ENCODE measurements at regions not wholly inside any gene's neighbourhood (a gene's known extent, or its start where the extent isn't known, plus 50 kb on each side); places are given as distances from the start of the nearest gene placed in this dataset.

DNA sequence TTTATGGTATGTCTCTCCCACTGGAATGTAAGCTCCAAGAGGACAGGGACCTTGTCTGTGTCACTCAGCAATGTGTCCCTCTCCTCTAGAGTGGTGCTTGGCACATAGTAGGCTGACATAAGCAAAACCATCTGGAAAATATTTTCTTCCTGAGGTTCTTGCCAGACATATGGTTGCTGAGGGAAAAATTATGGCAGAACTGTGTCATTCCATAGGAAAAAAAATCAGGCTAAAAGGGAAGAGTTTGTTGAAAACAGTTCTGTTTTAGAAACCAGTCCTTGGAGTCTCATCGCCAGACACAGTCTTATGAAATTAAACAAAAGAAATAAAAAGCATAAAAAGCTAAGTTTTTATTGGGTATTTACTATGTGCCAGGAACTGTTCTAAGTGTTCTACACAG lies 60.9 kb downstream of the RTL9 start:
- Histone ChIP-seq H3K4me3 (no peak overlapping the region), H3K27me3 (no peaks in the 10 kb centered on the region), H3K27ac (no peak overlapping the region), H3K36me3 (no peaks in the 10 kb centered on the region), H3K4me1 (no peaks in the 10 kb centered on the region), H3K9me3 (no peaks in the 10 kb centered on the region)
- TF ChIP-seq, protein P1, sequence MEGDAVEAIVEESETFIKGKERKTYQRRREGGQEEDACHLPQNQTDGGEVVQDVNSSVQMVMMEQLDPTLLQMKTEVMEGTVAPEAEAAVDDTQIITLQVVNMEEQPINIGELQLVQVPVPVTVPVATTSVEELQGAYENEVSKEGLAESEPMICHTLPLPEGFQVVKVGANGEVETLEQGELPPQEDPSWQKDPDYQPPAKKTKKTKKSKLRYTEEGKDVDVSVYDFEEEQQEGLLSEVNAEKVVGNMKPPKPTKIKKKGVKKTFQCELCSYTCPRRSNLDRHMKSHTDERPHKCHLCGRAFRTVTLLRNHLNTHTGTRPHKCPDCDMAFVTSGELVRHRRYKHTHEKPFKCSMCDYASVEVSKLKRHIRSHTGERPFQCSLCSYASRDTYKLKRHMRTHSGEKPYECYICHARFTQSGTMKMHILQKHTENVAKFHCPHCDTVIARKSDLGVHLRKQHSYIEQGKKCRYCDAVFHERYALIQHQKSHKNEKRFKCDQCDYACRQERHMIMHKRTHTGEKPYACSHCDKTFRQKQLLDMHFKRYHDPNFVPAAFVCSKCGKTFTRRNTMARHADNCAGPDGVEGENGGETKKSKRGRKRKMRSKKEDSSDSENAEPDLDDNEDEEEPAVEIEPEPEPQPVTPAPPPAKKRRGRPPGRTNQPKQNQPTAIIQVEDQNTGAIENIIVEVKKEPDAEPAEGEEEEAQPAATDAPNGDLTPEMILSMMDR (IDR thresholded peaks at IDR 0.05): no peak
- no peak for DNase-seq (ENCODE audit: low spot score)

DNA sequence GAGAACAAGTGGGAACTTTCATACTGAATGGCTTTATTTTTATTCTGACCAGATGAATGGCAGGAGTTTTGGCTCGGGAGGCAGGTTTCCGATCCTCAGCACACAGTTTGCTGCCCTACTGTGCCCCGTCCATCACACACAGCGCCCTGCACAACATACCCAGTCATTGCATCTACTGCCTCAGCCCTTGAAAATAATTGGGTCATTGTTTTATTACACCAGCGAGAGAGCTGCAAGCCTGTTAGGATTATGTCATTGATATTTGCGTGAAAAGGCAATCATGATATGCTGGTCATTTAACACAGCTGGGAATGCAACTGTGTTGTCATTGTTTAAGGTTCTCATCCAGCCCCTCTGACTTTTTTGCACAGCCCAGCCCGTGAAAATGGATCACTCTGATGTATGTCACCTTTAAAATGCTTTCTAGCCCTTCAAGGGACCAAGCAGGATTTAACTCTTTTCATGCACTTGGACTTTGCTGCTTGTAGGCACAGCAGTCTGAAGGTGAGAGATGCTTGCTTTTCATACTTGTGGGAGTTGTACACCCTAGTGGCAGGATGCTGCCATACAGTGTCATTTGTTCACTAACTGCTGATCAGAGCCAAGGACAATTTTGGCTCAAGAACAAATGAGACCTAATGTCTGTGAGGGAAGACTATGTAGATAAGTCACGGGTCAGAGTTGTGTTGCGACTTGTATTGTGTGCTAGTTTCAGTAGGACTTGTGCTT lies 62.3 kb downstream of the RTL9 start:
- Histone ChIP-seq H3K27ac (no peak overlapping the region), H3K27me3 (no peaks in the 10 kb centered on the region), H3K4me1 (no peaks in the 10 kb centered on the region), H3K4me3 (no peak overlapping the region), H3K9me3 (no peaks in the 10 kb centered on the region), H3K36me3 (no peaks in the 10 kb centered on the region)
- no peak for DNase-seq (ENCODE audit: low spot score)
- TF ChIP-seq, protein P1 (IDR thresholded peaks at IDR 0.05): peak in 1 of 2 donors; percentile 16

DNA sequence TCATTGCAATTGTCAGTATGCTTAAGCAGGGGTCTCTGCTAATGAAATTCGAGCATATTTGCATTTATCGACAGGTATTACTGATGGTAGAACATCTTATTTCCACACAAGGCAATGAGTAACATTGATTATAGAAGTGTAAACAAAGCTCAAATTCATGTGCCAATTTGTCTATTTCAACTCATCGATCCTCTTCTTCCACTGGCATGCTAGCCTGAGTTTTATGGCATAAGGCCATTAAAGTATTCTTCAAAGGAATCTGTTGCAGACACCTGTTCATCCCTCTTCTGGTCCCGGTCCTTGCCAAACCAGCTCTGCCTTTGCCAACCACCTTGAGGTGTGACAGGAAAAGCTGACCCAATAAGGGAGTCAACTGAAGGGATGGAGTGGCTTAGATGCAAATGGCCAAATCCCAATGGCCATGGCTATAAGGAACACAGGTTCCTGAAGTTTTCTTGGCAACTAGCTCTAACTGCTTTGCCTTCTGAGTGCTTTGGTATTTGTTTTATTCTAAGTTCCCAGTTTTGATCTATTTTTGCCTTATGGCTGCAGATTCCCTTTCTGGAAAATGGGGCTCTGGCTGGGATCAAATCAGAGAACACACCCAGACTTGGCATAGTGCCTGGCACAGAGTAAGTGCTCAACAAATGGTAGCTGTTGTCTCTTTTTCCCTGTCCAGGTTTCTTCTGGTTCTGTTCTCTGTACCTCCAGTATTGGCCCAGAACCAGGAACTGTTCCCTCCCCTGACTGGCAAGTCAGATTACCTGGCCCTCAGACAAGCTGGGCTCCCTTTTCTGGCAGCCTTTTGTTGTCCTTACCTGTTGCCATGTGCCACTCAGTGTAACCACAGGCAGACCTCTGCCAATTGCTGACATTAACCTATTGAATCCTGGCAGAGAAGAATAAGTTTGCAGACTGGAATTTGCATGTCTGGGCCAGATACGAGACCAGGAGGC lies 63.1 kb downstream of the RTL9 start:
- Histone ChIP-seq H3K27me3 (no peaks in the 10 kb centered on the region), H3K4me1 (no peaks in the 10 kb centered on the region), H3K4me3 (no peak overlapping the region), H3K9me3 (no peaks in the 10 kb centered on the region), H3K36me3 (no peaks in the 10 kb centered on the region), H3K27ac (no peak overlapping the region)
- TF ChIP-seq, protein P1 (IDR thresholded peaks at IDR 0.05): no peak
- no peak for DNase-seq (ENCODE audit: low spot score)

DNA sequence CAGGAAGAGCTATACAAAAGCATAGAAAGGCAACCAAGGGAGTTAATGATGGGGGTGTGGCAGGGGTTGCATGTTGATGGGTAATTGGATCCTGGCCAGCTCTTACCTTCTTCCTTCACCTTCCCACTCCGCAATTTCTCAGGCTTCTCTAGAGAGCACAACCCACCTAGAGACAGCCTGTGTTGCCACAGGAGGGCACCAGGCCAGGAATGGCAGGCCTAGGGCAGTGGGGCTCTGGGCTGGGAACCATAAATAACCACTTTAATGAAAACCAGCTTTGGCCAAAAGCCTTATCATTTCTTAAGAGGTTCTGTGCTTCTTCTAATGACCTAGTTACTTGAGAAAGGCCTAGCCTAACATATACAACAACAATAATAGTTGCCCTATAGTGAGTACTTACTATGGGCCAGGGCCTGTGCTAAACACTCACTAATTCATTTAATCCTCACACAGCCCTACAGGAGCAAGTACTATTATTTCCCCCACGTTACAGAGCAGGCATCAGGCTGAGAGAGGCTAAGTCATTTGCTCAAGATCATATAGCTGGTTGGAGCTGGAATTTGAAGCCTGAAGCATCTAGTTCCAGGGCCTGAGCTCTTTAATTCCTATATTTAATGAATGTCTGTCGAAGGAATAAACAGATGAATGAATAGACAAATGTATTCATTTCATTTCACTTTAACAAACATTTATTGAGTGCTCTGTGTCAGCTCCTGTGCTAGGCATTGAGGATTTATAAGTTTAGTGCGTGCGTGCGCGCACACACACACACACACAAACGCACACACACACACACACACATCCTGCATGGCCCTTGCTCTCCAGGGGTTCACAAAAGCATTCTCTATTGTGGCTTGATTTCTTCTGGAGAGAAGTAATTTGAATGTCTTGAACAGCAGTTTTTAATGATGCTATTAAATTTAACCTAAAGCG lies 66.8 kb downstream of the RTL9 start:
- Histone ChIP-seq H3K27me3 (no peaks in the 10 kb centered on the region), H3K36me3 (no peaks in the 10 kb centered on the region), H3K4me1 (no peaks in the 10 kb centered on the region), H3K27ac (no peak overlapping the region), H3K4me3 (no peak overlapping the region), H3K9me3 (no peaks in the 10 kb centered on the region)
- no peak for DNase-seq (ENCODE audit: low spot score)
- TF ChIP-seq, protein P1 (IDR thresholded peaks at IDR 0.05): no peak

DNA sequence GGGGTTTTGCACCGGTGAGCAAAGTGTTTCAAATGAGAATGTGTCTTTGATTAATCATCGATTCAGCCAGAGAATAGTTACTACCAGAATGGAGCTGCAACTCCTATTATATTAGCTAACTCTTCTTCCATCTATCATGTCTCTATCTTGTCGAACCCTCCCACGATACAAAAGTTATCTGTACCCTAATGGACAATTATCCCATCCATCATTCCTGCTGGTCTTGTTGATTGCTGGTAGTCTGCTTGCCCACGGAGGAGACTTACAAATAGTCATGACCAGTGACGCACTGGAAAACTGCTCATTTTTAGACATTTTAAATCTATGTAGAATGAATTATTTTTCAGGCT lies 67.5 kb downstream of the RTL9 start:
- DNase-seq (ENCODE audit: low spot score): no peak
- H3K27ac ChIP-seq: no peak overlapping the region
- H3K36me3 ChIP-seq: no peaks in the 10 kb centered on the region
- no peak overlapping the region for H3K4me3 ChIP-seq
- H3K9me3 ChIP-seq: no peaks in the 10 kb centered on the region
- no peaks in the 10 kb centered on the region for H3K4me1 ChIP-seq
- TF ChIP-seq, protein P1 (IDR thresholded peaks at IDR 0.05): no peak
- H3K27me3 ChIP-seq: no peaks in the 10 kb centered on the region

Data from right atrium auricular region (tissue), 2 donors.